GM23248 (cell line): ENCODE measurements at regions not wholly inside any gene's neighbourhood (a gene's known extent, or its start where the extent isn't known, plus 50 kb on each side); places are given as distances from the start of the nearest gene placed in this dataset.

Source experiments
- EZH2 ChIP-seq: fragments of 200-600 bp; sonication (generic); IDR thresholded peaks from 2 replicates; pipeline ENCODE4 v1.6.1; 2018; ENCODE audit warnings: antibody characterized with exemption, mild to moderate bottlenecking; ENCODE audit not compliant: insufficient read depth, poor library complexity, severe bottlenecking
- EZH2phosphoT487 ChIP-seq: fragments of 200-600 bp; sonication (generic); IDR thresholded peaks from 2 replicates; pipeline ENCODE4 v1.6.1; 2018; ENCODE audit warnings: antibody characterized with exemption, moderate library complexity, mild to moderate bottlenecking, low read depth; ENCODE audit not compliant: insufficient read depth

GRCh38 chr4:141849367-141849766, 213.0 kb downstream of the IL15 start:
- TF ChIP-seq EZH2, result no peak
- no peak for TF ChIP-seq EZH2phosphoT487
